PFSK-1 (cell line): ENCODE measurements at regions not wholly inside any gene's neighbourhood (a gene's known extent, or its start where the extent isn't known, plus 50 kb on each side); places are given as distances from the start of the nearest gene placed in this dataset.

Experiments
- FOXP2 ChIP-seq: optimal IDR thresholded peaks from 2 replicates; pipeline ENCODE3; 2011; ENCODE audit warnings: borderline replicate concordance, control low read depth, inconsistent platforms; ENCODE audit not compliant: insufficient read depth; ENCODE audit errors: extremely low read length, extremely low read depth
- POLR2AphosphoS5 ChIP-seq: IDR thresholded peaks from 2 replicates; pipeline ENCODE4 v1.6.1; 2012; ENCODE audit warnings: low read depth, mild to moderate bottlenecking, control low read depth, low read length, moderate library complexity
- REST ChIP-seq, 2 experiments: IDR thresholded peaks; 2 replicates each; pipeline versions ENCODE4 v1.6.1 to v1.8.0; 2011 to 2012; ENCODE audit warnings: low read depth in 2 of 2, low read length in 2 of 2, control low read depth in 1 of 2, inconsistent platforms in 1 of 2, mild to moderate bottlenecking in 1 of 2, moderate library complexity in 1 of 2; ENCODE audit not compliant: insufficient read depth in 1 of 2
- SIN3A ChIP-seq: IDR thresholded peaks from 2 replicates; pipeline ENCODE4 v1.6.1; 2012; ENCODE audit warnings: mild to moderate bottlenecking, low read length, moderate library complexity, borderline replicate concordance; ENCODE audit not compliant: insufficient read depth
- TAF1 ChIP-seq: IDR thresholded peaks from 2 replicates; pipeline ENCODE4 v1.6.1; 2012; ENCODE audit warnings: low read length, control low read depth, borderline replicate concordance; ENCODE audit not compliant: insufficient read depth

GRCh38 chr2:195552581-195552980 lies 104.4 kb upstream of the SLC39A10 start:
- TF ChIP-seq SIN3A (no peak), TAF1 (no peak), POLR2AphosphoS5 (no peak), REST (IDR thresholded peaks at IDR 0.05; ENCODE audit: insufficient read depth in 1 of 2, low read depth in 2 of 2, low read length in 2 of 2) (no peak), FOXP2 (no peak)
